Fibroblast of villous mesenchyme (primary cell): ENCODE measurements at regions not wholly inside any gene's neighbourhood (a gene's known extent, or its start where the extent isn't known, plus 50 kb on each side); places are given as distances from the start of the nearest gene placed in this dataset.

Experiments used
- DNase-seq: peaks from one replicate; pipeline ENCODE4 v3.0.0-alpha.2; 2010; ENCODE audit warnings: low read depth
- H3K4me3 ChIP-seq: 2 replicates; pipeline ENCODE4 v1.5.1; 2011; ENCODE audit warnings: low read depth, mild to moderate bottlenecking, low read length
- CTCF ChIP-seq: IDR thresholded peaks from 2 replicates; pipeline ENCODE4 v1.5.1; 2012; ENCODE audit warnings: low read depth, mild to moderate bottlenecking, low read length; ENCODE audit not compliant: insufficient read depth

GRCh38 chr5:143962201-143962600 is 150.2 kb downstream of the HMHB1 start:
- no peak overlapping the region for H3K4me3 ChIP-seq
- TF ChIP-seq CTCF = no peak
- no peak for DNase-seq

DNA sequence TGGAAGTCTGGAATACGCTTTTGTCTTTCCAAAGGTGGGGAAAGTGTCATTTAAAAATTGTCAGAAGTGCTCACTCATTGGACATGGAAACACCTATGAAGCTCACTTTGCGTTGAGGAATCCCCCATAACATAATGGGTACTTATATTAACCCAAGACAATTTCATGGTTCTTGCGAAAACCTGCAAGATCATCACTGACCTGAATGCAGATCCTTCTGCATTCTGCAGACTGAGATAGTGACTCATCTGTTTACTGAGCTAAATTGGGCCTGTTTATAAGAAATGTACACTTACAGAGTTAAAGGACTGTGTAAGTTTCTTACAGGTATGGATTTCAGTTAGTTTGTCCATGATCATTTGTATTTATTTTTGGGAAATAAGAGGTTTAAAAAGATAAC is 153.0 kb downstream of the HMHB1 start:
- DNase-seq = peak; percentile 60
- H3K4me3 ChIP-seq = no peak overlapping the region
- TF ChIP-seq CTCF = no peak

DNA sequence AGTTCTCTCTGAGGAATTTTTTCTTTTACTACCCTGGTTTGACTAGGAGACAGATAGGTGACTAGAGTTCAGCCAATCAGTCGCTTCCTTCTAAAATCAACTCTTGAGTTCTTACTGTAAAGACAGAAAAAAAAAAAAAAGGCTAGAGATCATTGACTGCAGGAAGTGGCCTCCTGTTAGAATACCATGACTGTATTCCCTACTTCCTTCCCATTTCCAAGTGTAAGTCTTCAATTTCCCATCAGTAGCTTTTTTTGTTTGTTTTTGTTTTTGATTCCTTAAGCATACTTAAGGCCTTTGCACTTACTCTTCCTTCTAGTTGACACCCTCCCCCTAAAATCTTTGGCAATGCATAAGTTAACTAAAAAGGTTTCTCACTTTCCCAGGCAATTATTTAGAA is 154.3 kb downstream of the HMHB1 start:
- no peak for TF ChIP-seq CTCF
- H3K4me3 ChIP-seq = no peak overlapping the region

DNA sequence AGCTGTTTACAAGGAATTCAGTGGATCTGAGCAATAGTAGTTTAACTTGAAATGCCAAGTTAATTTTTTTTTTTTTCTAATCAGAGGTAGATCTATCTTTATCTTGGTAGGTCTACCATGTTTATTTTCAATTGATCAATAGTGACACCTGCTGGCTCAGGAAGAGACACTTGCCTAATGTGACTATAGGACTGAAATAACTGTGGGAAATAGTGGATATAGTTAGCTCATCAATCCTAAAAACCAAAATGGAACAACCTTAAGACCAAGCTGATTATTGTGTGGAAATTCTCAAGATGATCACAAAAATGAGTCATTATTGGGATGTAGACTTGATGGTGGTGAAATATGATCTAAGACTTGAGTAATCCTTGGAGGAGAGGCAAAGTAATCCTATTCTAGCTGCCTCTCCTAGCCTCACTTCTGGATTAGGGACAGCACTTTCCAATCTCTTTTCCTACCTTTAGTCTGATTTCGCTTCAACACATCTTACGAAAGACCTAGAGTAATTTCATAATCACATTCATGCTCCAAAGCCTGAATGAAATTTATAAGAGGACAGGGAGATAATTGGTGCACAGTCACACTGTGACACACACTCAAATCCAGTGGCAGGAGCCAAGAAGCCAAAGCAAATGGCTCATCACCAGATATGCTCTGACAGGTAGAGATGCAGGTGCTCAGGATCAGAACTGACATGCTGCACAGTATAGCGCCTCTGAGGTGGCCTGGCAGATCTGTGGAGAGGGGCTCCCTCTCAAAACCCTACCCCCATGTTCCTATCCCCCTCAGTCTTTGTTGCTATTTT is 156.3 kb downstream of the HMHB1 start:
- H3K4me3 ChIP-seq = no peak overlapping the region
- TF ChIP-seq CTCF = peak; percentile 49
- peak; percentile 65 for DNase-seq

More for the DNA sequence above, 154.3 kb downstream of the HMHB1 start:
- DNase-seq = no peak

DNA sequence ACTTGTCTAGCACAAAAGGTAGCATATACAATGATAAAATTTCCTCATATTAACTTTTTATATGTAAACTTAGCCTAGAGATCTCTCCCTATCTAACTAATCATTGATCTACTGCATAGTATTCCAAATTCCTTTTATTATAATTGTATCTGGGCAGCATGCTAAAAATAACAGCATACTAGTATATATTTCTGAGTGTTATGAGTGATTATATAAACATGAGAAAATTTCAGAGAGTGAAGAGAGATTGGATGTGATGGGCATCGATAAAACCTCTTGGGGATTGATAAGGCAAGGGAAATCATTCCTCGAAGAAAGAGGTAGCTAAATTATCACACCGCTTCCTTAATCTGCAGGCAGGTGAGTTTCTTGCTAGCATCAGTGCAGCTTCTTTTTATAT is 158.2 kb downstream of the HMHB1 start:
- no peak for DNase-seq
- no peak overlapping the region for H3K4me3 ChIP-seq
- no peak for TF ChIP-seq CTCF

DNA sequence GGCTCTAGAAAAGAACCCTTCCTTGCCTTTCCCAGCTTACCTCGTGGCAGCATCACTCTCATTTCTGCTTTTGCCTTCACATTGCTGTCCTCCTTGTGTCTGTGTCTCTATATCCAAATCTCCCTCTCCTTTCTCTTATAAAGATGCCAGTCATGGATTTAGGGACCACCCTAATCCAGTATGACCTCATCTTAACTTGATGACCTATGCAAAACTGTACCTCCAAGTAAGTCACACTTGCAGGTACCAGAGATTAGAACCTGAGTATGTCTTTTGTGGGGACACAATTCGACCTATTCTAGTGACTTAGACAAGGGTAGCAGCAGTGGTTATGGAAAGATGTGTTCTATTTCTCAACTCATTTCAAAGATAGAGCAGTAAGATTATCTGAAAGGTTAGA is 160.1 kb downstream of the HMHB1 start:
- no peak overlapping the region for H3K4me3 ChIP-seq
- no peak for DNase-seq
- no peak for TF ChIP-seq CTCF

- no peak for TF ChIP-seq CTCF
- no peak overlapping the region for H3K4me3 ChIP-seq
- no peak for DNase-seq
Measured at GRCh38 chr5:143976055-143976454, 164.1 kb downstream of the HMHB1 start.
